LNCaP clone FGC (cell line): ENCODE measurements at regions not wholly inside any gene's neighbourhood (a gene's known extent, or its start where the extent isn't known, plus 50 kb on each side); places are given as distances from the start of the nearest gene placed in this dataset.
"Not testable (repeated sequence)": the region's sequence is repeated elsewhere in the genome, so short reads cannot be mapped to it uniquely, and the experiment has no call there.

Experiments
- DNase-seq: peaks from one replicate; pipeline ENCODE4 v3.0.0-alpha.2; 2011; ENCODE audit warnings: low read depth
- H3K4me3 ChIP-seq: 2 replicates; pipeline ENCODE4 v1.5.1; 2011; ENCODE audit warnings: mild to moderate bottlenecking, low read depth, low read length, control low read depth
- TF ChIP-seq, protein P1 (sequence below): IDR thresholded peaks from 2 replicates; pipeline ENCODE4 v1.5.1; 2012; ENCODE audit warnings: mild to moderate bottlenecking; ENCODE audit not compliant: control insufficient read depth, insufficient read depth; ENCODE audit errors: extremely low read depth

DNA sequence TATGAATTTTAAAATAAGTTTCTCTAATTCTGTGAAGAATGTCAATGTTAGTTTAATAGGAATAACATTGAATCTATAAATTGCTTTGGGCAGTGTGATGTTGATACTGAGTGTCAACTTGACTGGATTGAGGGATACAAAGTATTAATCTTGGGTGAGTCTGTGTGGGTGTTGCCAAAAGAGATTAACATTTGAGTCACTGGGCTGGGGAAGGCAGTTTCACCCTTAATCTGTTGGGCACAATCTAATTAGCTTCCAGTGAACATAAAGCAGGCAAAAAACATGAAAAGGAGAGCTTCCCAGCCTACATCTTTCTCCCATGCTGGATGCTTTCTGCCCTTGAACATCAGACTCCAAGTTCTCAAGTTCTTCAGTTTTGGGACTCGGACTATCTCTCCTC, 832.0 kb upstream of the ARRDC3 start:
- TF ChIP-seq, protein P1, sequence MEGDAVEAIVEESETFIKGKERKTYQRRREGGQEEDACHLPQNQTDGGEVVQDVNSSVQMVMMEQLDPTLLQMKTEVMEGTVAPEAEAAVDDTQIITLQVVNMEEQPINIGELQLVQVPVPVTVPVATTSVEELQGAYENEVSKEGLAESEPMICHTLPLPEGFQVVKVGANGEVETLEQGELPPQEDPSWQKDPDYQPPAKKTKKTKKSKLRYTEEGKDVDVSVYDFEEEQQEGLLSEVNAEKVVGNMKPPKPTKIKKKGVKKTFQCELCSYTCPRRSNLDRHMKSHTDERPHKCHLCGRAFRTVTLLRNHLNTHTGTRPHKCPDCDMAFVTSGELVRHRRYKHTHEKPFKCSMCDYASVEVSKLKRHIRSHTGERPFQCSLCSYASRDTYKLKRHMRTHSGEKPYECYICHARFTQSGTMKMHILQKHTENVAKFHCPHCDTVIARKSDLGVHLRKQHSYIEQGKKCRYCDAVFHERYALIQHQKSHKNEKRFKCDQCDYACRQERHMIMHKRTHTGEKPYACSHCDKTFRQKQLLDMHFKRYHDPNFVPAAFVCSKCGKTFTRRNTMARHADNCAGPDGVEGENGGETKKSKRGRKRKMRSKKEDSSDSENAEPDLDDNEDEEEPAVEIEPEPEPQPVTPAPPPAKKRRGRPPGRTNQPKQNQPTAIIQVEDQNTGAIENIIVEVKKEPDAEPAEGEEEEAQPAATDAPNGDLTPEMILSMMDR = no peak
- H3K4me3 ChIP-seq = no peak overlapping the region
- no peak for DNase-seq

DNA sequence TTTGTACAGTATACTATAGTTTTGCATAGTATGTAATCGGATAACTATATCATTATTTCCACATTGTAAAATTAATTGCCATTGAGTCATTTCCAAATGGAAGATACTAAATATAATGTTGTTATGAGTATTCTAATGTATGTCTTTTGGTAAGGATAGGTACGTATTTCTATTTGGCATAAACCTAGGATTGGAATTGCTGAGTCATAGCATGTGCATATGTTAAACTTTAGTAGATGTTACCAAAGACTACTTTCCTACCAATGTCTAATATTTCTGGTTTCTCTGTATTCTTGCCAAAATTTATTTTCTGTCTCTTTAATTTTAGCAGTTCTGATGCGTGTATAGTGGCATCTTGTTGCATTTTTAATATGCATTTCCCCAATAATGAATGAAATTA, 825.1 kb upstream of the ARRDC3 start:
- no peak overlapping the region for H3K4me3 ChIP-seq
- TF ChIP-seq, protein P1 = no peak
- no peak for DNase-seq

DNA sequence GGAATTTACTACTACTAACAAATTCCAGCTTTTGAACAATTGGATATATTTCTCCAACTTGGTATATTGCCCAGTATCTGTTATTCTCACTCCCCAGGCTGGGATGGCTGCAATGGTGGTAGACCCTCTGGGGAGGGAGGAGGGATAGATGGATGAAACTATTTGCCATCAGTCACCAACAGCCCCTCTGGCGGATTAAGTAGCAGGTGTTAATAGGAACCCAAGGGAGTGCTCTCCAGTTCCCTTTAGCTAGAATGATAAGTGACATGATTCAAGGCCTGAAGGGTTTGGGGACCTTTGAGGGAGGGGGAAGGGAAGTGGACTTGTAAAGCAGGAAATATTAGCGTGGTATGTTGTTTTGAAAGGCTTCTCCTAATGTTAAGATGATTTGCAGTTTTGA, 824.0 kb upstream of the ARRDC3 start:
- no peak overlapping the region for H3K4me3 ChIP-seq
- TF ChIP-seq, protein P1 = no peak
- DNase-seq = no peak

DNA sequence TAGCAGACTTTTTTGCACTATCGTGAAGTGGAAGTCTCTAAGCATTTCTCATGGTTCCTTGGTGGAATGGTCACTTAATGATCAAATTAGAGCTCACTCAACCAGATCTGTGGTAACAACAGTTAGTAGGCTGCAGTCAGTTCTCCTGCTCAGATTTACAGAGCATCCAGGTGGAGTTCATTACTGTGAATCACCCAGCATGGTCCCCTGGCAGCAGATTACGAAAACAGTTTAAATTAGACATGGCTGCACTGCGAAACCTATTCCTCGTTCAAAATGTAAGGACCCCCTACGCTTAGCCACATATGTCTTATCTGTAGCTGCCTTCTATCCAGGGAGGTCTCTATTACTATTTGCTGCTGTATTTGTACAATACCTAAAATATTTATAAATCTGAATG, 823.6 kb upstream of the ARRDC3 start:
- DNase-seq = no peak
- TF ChIP-seq, protein P1 = no peak
- no peak overlapping the region for H3K4me3 ChIP-seq

DNA sequence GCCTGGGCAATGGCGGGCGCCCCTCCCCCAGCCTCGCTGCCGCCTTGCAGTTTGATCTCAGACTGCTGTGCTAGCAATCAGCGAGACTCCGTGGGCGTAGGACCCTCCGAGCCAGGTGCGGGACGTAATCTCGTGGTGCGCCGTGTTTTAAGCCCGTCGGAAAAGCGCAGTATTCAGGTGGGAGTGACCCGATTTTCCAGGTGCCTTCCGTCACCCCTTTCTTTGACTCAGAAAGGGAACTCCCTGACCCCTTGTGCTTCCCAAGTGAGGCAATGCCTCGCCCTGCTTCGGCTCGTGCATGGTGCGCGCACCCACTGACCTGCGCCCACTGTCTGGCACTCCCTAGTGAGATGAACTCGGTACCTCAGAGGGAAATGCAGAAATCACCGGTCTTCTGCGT, 815.9 kb upstream of the ARRDC3 start:
- peak overlapping the region; percentile 51 for H3K4me3 ChIP-seq
- DNase-seq = not testable (repeated sequence)

DNA sequence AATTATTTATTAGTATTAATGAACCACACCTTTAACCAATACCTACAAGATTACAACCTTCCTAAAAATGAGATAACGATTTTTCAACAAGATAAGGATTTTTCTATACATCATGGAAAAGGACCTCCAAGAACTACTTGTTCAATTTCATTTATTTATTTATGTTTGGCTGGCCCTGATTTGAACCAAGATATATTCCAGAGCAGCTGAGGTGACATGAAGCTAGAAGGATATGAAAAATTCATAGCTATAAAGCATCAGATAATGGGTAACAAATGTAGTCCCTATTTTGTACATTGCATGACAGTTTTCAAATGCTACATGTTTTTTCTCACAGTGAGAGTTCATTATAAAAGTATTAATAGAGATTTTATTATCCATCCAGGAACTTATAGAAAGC, 798.5 kb upstream of the ARRDC3 start:
- DNase-seq = no peak
- H3K4me3 ChIP-seq = no peak overlapping the region
- TF ChIP-seq, protein P1 = no peak

DNA sequence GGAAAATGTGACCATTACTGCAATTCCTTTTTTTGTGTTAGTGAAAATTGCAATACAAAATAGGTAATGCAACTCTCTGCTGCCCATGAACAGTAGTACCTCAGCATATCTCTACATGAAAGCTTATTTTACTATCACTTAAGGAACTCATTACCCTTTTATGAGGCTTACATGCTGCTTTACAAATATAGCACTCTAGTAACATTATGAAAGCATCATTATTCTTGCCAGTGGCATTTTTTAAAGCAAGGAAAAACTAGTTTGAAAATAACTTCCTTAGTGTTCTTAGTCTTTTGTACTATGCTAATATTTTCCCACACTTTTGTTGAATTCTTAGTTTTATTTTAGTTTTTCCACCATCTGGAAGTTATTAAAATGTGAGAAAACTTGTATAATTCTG, 797.3 kb upstream of the ARRDC3 start:
- TF ChIP-seq, protein P1 = no peak
- no peak overlapping the region for H3K4me3 ChIP-seq
- no peak for DNase-seq

DNA sequence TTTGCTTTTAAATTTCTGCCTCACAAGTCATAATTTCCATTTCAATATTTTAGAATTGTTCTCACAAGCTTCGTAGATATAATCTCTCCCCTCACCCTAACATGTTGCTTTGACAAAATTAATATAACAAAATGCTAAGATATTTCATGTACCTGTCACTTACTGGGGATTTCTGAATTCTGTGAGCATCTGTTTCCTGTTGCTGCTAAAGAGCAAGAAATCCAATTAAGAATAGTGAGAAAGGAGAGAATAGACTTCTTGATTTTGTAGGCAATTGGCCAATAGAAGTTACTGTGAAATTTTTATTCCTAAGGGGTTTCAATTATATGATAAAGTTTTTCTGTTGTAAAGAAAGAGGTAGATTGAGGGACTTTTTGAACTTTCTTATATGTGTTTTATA, 796.5 kb upstream of the ARRDC3 start:
- no peak for DNase-seq
- no peak overlapping the region for H3K4me3 ChIP-seq
- TF ChIP-seq, protein P1 = no peak
